HCT116 (cell line): ENCODE measurements at regions not wholly inside any gene's neighbourhood (a gene's known extent, or its start where the extent isn't known, plus 50 kb on each side); places are given as distances from the start of the nearest gene placed in this dataset.

Experiments used
- ATAC-seq: fragments of 200-7000 bp; cut with Tn5 transposase; 2 replicates; pipeline ENCODE4 v1.9.1; 2020; ENCODE audit warnings: mild to moderate bottlenecking, moderate library complexity
- BruUV-seq: library from RNA; stranded (reverse); fragments of 400-500 nt; replicated peaks from 2 replicates; lab custom pipeline; 2021; lab: Mats Ljungman, UMichigan
- CTCF ChIA-PET: fragments of 300-600 bp; sonication (Branson Sonifier 250); formaldehyde crosslinking; loops from one replicate; lab custom pipeline; 2021; ENCODE audit warnings: antibody characterized with exemption; lab: Charles Lee
- POLR2A ChIA-PET: fragments of 300-600, 350-600 bp; sonication (Branson Sonifier 250); formaldehyde crosslinking; loops from one replicate; lab custom pipeline; 2021; ENCODE audit warnings: antibody characterized with exemption; lab: Charles Lee
- RAD21 ChIA-PET, 2 experiments: fragments of 300-600 bp; sonication (Branson Sonifier 250); formaldehyde crosslinking; loops; one replicate each; lab custom pipeline; 2023; ENCODE audit warnings: low total read pairs in 2 of 2; ENCODE audit not compliant: uncharacterized antibody in 2 of 2, unreplicated experiment in 2 of 2, low non-redundant PET in 1 of 2; lab: Charles Lee
- DNase-seq: peaks from one replicate; pipeline ENCODE4 v3.0.0-alpha.2; 2010; ENCODE audit warnings: low read depth, low spot score
- H2AFZ ChIP-seq: fragments of 200-600 bp; shearing (Covaris generic), sonication (generic); 2 replicates; pipeline ENCODE4 v1.6.1; 2017; ENCODE audit warnings: low read depth, mixed run types, mixed read lengths, antibody characterized with exemption, low read length; ENCODE audit not compliant: poor library complexity, severe bottlenecking
- H3K27ac ChIP-seq: 2 replicates; pipeline ENCODE4 v1.5.1; 2012; ENCODE audit warnings: low read depth, low read length
- H3K27me3 ChIP-seq: fragments of 200-600 bp; sonication (generic); 2 replicates; pipeline ENCODE4 v1.6.1; 2016; ENCODE audit warnings: mixed run types, low read length, mixed read lengths; ENCODE audit not compliant: insufficient read depth
- H3K36me3 ChIP-seq, 2 experiments: fragments of 200-500 bp in 1 of 2; fragments of 200-600 bp in 1 of 2; sonication (Bioruptor generic) in 1 of 2; sonication (generic) in 1 of 2; 2 replicates each; pipeline versions ENCODE4 v1.5.1 to v1.6.1; 2014 to 2016; ENCODE audit warnings: low read length in 2 of 2, inconsistent platforms in 1 of 2, mixed read lengths in 1 of 2, mixed run types in 1 of 2; ENCODE audit not compliant: insufficient read depth in 2 of 2, control insufficient read depth in 1 of 2
- H3K4me1 ChIP-seq, 2 experiments: fragments of 200-600 bp in 1 of 2; sonication (generic) in 1 of 2; 2 replicates each; pipeline versions ENCODE4 v1.5.1 to v1.6.1; 2012 to 2017; ENCODE audit warnings: low read length in 2 of 2, inconsistent platforms in 1 of 2, mild to moderate bottlenecking in 1 of 2, mixed read lengths in 1 of 2, mixed run types in 1 of 2, moderate library complexity in 1 of 2; ENCODE audit not compliant: insufficient read depth in 2 of 2, control insufficient read depth in 1 of 2
- H3K4me2 ChIP-seq: fragments of 200-600 bp; sonication (generic); 2 replicates; pipeline ENCODE4 v1.6.1; 2017; ENCODE audit warnings: mixed run types, low read length, mixed read lengths
- H3K4me3 ChIP-seq, 2 experiments: fragments of 200-600 bp in 1 of 2; sonication (generic) in 1 of 2; replicated peaks in 1 of 2; 2 replicates each; pipeline ENCODE4 v1.5.1; 2011 to 2016; ENCODE audit warnings: low read length in 2 of 2, control low read depth in 1 of 2, low read depth in 1 of 2, mild to moderate bottlenecking in 1 of 2, mixed read lengths in 1 of 2, mixed run types in 1 of 2
- H3K79me2 ChIP-seq: fragments of 200-600 bp; sonication (generic); 2 replicates; pipeline ENCODE4 v1.6.1; 2017; ENCODE audit warnings: mild to moderate bottlenecking, mixed run types, low read length, moderate library complexity, mixed read lengths; ENCODE audit not compliant: insufficient read depth
- H3K9ac ChIP-seq: fragments of 200-600 bp; sonication (generic); 2 replicates; pipeline ENCODE4 v1.6.1; 2016; ENCODE audit warnings: low read length, mixed read lengths
- H3K9me2 ChIP-seq: fragments of 200-600 bp; sonication (generic), shearing (Covaris generic); 2 replicates; pipeline ENCODE4 v1.6.1; 2017; ENCODE audit warnings: mixed run types, mild to moderate bottlenecking, moderate library complexity; ENCODE audit not compliant: insufficient read depth
- H3K9me3 ChIP-seq, 2 experiments: fragments of 200-500 bp in 1 of 2; fragments of 200-600 bp in 1 of 2; sonication (Bioruptor generic) in 1 of 2; sonication (generic) in 1 of 2; 2 replicates each; pipeline ENCODE4 v1.6.1; 2014 to 2017; ENCODE audit warnings: low read length in 2 of 2, mixed read lengths in 2 of 2, inconsistent platforms in 1 of 2, low read depth in 1 of 2, mild to moderate bottlenecking in 1 of 2, mixed run types in 1 of 2, moderate library complexity in 1 of 2; ENCODE audit not compliant: control insufficient read depth in 1 of 2, insufficient read depth in 1 of 2
- H4K20me1 ChIP-seq: fragments of 200-600 bp; sonication (generic), shearing (Covaris generic); 2 replicates; pipeline ENCODE4 v1.6.1; 2017; ENCODE audit warnings: mixed run types, mild to moderate bottlenecking, moderate library complexity; ENCODE audit not compliant: insufficient read depth
- ATF3 ChIP-seq: IDR thresholded peaks from 2 replicates; pipeline ENCODE4 v1.6.1; 2012
- CTCF ChIP-seq, 3 experiments: fragments of 200-600 bp in 1 of 3; sonication (generic) in 1 of 3; IDR thresholded peaks in 2 of 3; conservative IDR thresholded peaks in 1 of 3; 2 replicates each; pipeline ENCODE4 v1.5.1; 2012 to 2017; ENCODE audit warnings: low read depth in 2 of 3, low read length in 2 of 3, antibody characterized with exemption in 1 of 3, borderline replicate concordance in 1 of 3, control low read depth in 1 of 3, mild to moderate bottlenecking in 1 of 3, mixed read lengths in 1 of 3, mixed run types in 1 of 3, moderate library complexity in 1 of 3; ENCODE audit not compliant: insufficient read depth in 1 of 3
- EGR1 ChIP-seq: IDR thresholded peaks from 2 replicates; pipeline ENCODE4 v1.6.1; 2012; ENCODE audit warnings: low read depth
- EZH2 ChIP-seq: fragments of 200-600 bp; sonication (generic); IDR thresholded peaks from 2 replicates; pipeline ENCODE4 v1.6.1; 2017; ENCODE audit warnings: antibody characterized with exemption, mixed run types
- EZH2phosphoT487 ChIP-seq: fragments of 200-600 bp; IDR thresholded peaks from 2 replicates; pipeline ENCODE4 v1.6.1; 2018; ENCODE audit warnings: antibody characterized with exemption, borderline replicate concordance
- POLR2A ChIP-seq: IDR thresholded peaks from 2 replicates; pipeline ENCODE4 v1.7.0; 2011; ENCODE audit warnings: borderline replicate concordance; ENCODE audit not compliant: insufficient read depth, insufficient read length; ENCODE audit errors: extremely low read depth
- SP1 ChIP-seq: IDR thresholded peaks from 2 replicates; pipeline ENCODE4 v1.6.1; 2012; ENCODE audit warnings: low read depth
- SRF ChIP-seq: IDR thresholded peaks from 2 replicates; pipeline ENCODE4 v1.6.1; 2012; ENCODE audit warnings: low read depth
- TCF7L2 ChIP-seq: IDR thresholded peaks from 2 replicates; pipeline ENCODE4 v1.7.0; 2011; ENCODE audit warnings: borderline replicate concordance, inconsistent platforms; ENCODE audit not compliant: insufficient read depth, insufficient read length; ENCODE audit errors: extremely low read depth
- YY1 ChIP-seq: IDR thresholded peaks from 2 replicates; pipeline ENCODE4 v1.6.1; 2011; ENCODE audit warnings: low read length, low read depth, moderate library complexity, mild to moderate bottlenecking; ENCODE audit not compliant: insufficient replicate concordance; ENCODE audit errors: extremely low read depth
- ZFX ChIP-seq: fragments of 450-650 bp; IDR thresholded peaks from 2 replicates; pipeline ENCODE4 v1.6.1; 2017
- intact Hi-C: fragments of 100-400 bp; cut with micrococcal nuclease; formaldehyde crosslinking; loops from 2 replicates; pipeline ENCODE4 v1.10.0; 2022

- Histone ChIP-seq H3K9me3 (no peaks in the 10 kb centered on the region), H3K36me3 (no peaks in the 10 kb centered on the region), H4K20me1 (no peaks in the 10 kb centered on the region), H3K4me1 (peaks cover 0 to 17% of the 10 kb centered on the region in 2 experiments; a peak in 3 of 4 replicates), H3K27me3 (no peaks in the 10 kb centered on the region), H3K4me3 (no peak overlapping the region), H3K79me2 (no peaks in the 10 kb centered on the region), H3K9me2 (no peaks in the 10 kb centered on the region), H3K9ac (no peak overlapping the region), H3K4me2 (no peak overlapping the region), H3K27ac (no peak overlapping the region), H2AFZ (no peak overlapping the region)
- DNase-seq (no peak), ATAC-seq (no peak)
- RAD21 ChIA-PET = no interaction called here
- POLR2A ChIA-PET = interaction anchor here (1.6 to 3.3 kb wide), 2 partner anchors 127 to 133 kb away, joined by 3 to 12 read pairs; partner anchors contain the start of genes RPL27A and TRIM66
- intact Hi-C loops = no loop called here
- CTCF ChIA-PET = interaction anchor here (1.5 kb wide), 1 partner anchor 19 kb away, joined by 3 read pairs; no protein-coding TSS in a partner anchor
- TF ChIP-seq SRF (no peak), ZFX (no peak)
- no TSS peak for BruUV-seq
Measured at GRCh38 chr11:8814923-8815240, 96.1 kb upstream of the AKIP1 start.

- H3K4me2 ChIP-seq = no peak overlapping the region
- H3K4me1 ChIP-seq = peaks cover 0 to 12% of the 10 kb centered on the region in 2 experiments; a peak in 3 of 4 replicates
- RAD21 ChIA-PET = interaction anchor here in 1 of 2 experiments (0.6 to 0.7 kb wide), 2 partner anchors 18 to 52 kb away, joined by 3 read pairs; no protein-coding TSS in a partner anchor
- no peak overlapping the region for H3K27ac ChIP-seq
- H2AFZ ChIP-seq = no peak overlapping the region
- no peaks in the 10 kb centered on the region for H3K36me3 ChIP-seq
- H3K9me2 ChIP-seq = no peaks in the 10 kb centered on the region
- no peaks in the 10 kb centered on the region for H3K9me3 ChIP-seq
- no peak overlapping the region for H3K9ac ChIP-seq
- POLR2A ChIA-PET = interaction anchor here (1.3 kb wide), 1 partner anchor 130 kb away, joined by 3 read pairs; no protein-coding TSS in a partner anchor
- no peaks in the 10 kb centered on the region for H3K27me3 ChIP-seq
- ATAC-seq (no peak), DNase-seq (no peak)
- CTCF ChIA-PET = no interaction called here
- H3K79me2 ChIP-seq = no peaks in the 10 kb centered on the region
- no TSS peak for BruUV-seq
- TF ChIP-seq EZH2 = no peak
- TF ChIP-seq EGR1 = no peak
- TF ChIP-seq POLR2A = no peak
- TF ChIP-seq CTCF (IDR thresholded peaks at IDR 0.05 in 2 of 3, conservative IDR thresholded peaks at IDR 0.05 in 1 of 3; ENCODE audit: borderline replicate concordance in 1 of 3, insufficient read depth in 1 of 3, low read depth in 2 of 3, low read length in 2 of 3) = no peak
- TF ChIP-seq ATF3 = no peak
- TF ChIP-seq SP1 = no peak
- no peak for TF ChIP-seq EZH2phosphoT487
- TF ChIP-seq TCF7L2 = no peak
- no peak for TF ChIP-seq YY1
- no peak overlapping the region for H3K4me3 ChIP-seq
- no peaks in the 10 kb centered on the region for H4K20me1 ChIP-seq
- intact Hi-C loops = no loop called here
Measured at GRCh38 chr11:8818421-8818820, 92.6 kb upstream of the AKIP1 start.
